ENCODE measurements at regions not wholly inside any gene's neighbourhood (a gene's known extent, or its start where the extent isn't known, plus 50 kb on each side); places are given as distances from the start of the nearest gene placed in this dataset.

- Mint-ChIP-seq H3K4me1 (ENCODE audit: low read depth) (no peaks in the 10 kb centered on the region), H3K9me3 (ENCODE audit: low read depth) (no peaks in the 10 kb centered on the region), H3K27ac (no peak overlapping the region), H3K36me3 (ENCODE audit: insufficient read depth) (no peaks in the 10 kb centered on the region), H3K4me3 (ENCODE audit: low read depth) (no peak overlapping the region), H3K27me3 (peaks cover 10% of the 10 kb centered on the region)
- no peak for DNase-seq (ENCODE audit: low spot score, unreplicated experiment)
- TF ChIP-seq CTCF (IDR thresholded peaks at IDR 0.05; ENCODE audit: unreplicated experiment): no peak
Measured at GRCh38 chr18:71942433-71942832, 601.7 kb downstream of the CBLN2 start.

- H3K4me1 Mint-ChIP-seq (ENCODE audit: low read depth): no peaks in the 10 kb centered on the region
- no peaks in the 10 kb centered on the region for H3K36me3 Mint-ChIP-seq (ENCODE audit: insufficient read depth)
- H3K4me3 Mint-ChIP-seq (ENCODE audit: low read depth): no peak overlapping the region
Measured at GRCh38 chr18:71939483-71939882, 604.7 kb downstream of the CBLN2 start.

GRCh38 chr18:71936744-71937143 is 607.4 kb downstream of the CBLN2 start:
- Mint-ChIP-seq H3K27ac (no peak overlapping the region), H3K27me3 (no peaks in the 10 kb centered on the region), H3K4me1 (ENCODE audit: low read depth) (no peaks in the 10 kb centered on the region), H3K9me3 (ENCODE audit: low read depth) (no peaks in the 10 kb centered on the region), H3K4me3 (ENCODE audit: low read depth) (no peak overlapping the region), H3K36me3 (ENCODE audit: insufficient read depth) (no peaks in the 10 kb centered on the region)
- no peak for DNase-seq (ENCODE audit: low spot score, unreplicated experiment)
- TF ChIP-seq CTCF (IDR thresholded peaks at IDR 0.05; ENCODE audit: unreplicated experiment): no peak

More at GRCh38 chr18:71939483-71939882, 604.7 kb downstream of the CBLN2 start:
- no peak for TF ChIP-seq CTCF (IDR thresholded peaks at IDR 0.05; ENCODE audit: unreplicated experiment)
- DNase-seq (ENCODE audit: low spot score, unreplicated experiment): no peak
- no peaks in the 10 kb centered on the region for H3K27me3 Mint-ChIP-seq
- no peak overlapping the region for H3K27ac Mint-ChIP-seq
- H3K9me3 Mint-ChIP-seq (ENCODE audit: low read depth): no peaks in the 10 kb centered on the region

- no peak for TF ChIP-seq CTCF (IDR thresholded peaks at IDR 0.05; ENCODE audit: unreplicated experiment)
- Mint-ChIP-seq H3K4me3 (ENCODE audit: low read depth) (no peak overlapping the region), H3K9me3 (ENCODE audit: low read depth) (peaks cover 22% of the 10 kb centered on the region), H3K4me1 (ENCODE audit: low read depth) (no peaks in the 10 kb centered on the region), H3K36me3 (ENCODE audit: insufficient read depth) (no peaks in the 10 kb centered on the region), H3K27ac (no peak overlapping the region), H3K27me3 (no peaks in the 10 kb centered on the region)
- DNase-seq (ENCODE audit: low spot score, unreplicated experiment): no peak
Measured at GRCh38 chr18:71919211-71919610, 624.9 kb downstream of the CBLN2 start.

- DNase-seq (ENCODE audit: low spot score, unreplicated experiment): no peak
- no peak overlapping the region for H3K27ac Mint-ChIP-seq
- no peaks in the 10 kb centered on the region for H3K9me3 Mint-ChIP-seq (ENCODE audit: low read depth)
- no peak overlapping the region for H3K4me3 Mint-ChIP-seq (ENCODE audit: low read depth)
- no peaks in the 10 kb centered on the region for H3K27me3 Mint-ChIP-seq
- no peak for TF ChIP-seq CTCF (IDR thresholded peaks at IDR 0.05; ENCODE audit: unreplicated experiment)
- no peaks in the 10 kb centered on the region for H3K36me3 Mint-ChIP-seq (ENCODE audit: insufficient read depth)
- no peaks in the 10 kb centered on the region for H3K4me1 Mint-ChIP-seq (ENCODE audit: low read depth)
Measured at GRCh38 chr18:71913641-71914040, 630.5 kb downstream of the CBLN2 start.
